ENCODE measurements at regions not wholly inside any gene's neighbourhood (a gene's known extent, or its start where the extent isn't known, plus 50 kb on each side); places are given as distances from the start of the nearest gene placed in this dataset.

- TF ChIP-seq ASH2L (IDR thresholded peaks at IDR 0.05; ENCODE audit: low read length), result no peak
Observed at GRCh38 chr4:35286434-35286833, 957.9 kb downstream of the ARAP2 start (continued).
